Loucy (cell line): ENCODE measurements at regions not wholly inside any gene's neighbourhood (a gene's known extent, or its start where the extent isn't known, plus 50 kb on each side); places are given as distances from the start of the nearest gene placed in this dataset.

ENCODE experiments used
- H2AFZ ChIP-seq: fragments of 200-600 bp; sonication (generic); 2 replicates; pipeline ENCODE4 v1.6.0; 2016; ENCODE audit warnings: antibody characterized with exemption, mild to moderate bottlenecking, low read length, moderate library complexity
- H3F3A ChIP-seq: fragments of 200-600 bp; 2 replicates; pipeline ENCODE4 v1.6.0; 2016; ENCODE audit warnings: antibody characterized with exemption, low read depth, mild to moderate bottlenecking
- H3K27me3 ChIP-seq: fragments of 200-600 bp; sonication (generic); 2 replicates; pipeline ENCODE4 v1.6.1; 2014; ENCODE audit warnings: low read length, mild to moderate bottlenecking; ENCODE audit not compliant: insufficient read depth, poor library complexity, severe bottlenecking
- H3K36me3 ChIP-seq: fragments of 200-600 bp; sonication (generic); 2 replicates; pipeline ENCODE4 v1.6.1; 2016; ENCODE audit warnings: low read length; ENCODE audit not compliant: insufficient read depth
- H3K4me1 ChIP-seq: fragments of 200-600 bp; sonication (generic); 2 replicates; pipeline ENCODE4 v1.5.1; 2014; ENCODE audit warnings: low read length, mild to moderate bottlenecking; ENCODE audit not compliant: insufficient read depth, poor library complexity, severe bottlenecking
- H3K4me2 ChIP-seq: fragments of 200-600 bp; sonication (generic); 2 replicates; pipeline ENCODE4 v1.6.0; 2014; ENCODE audit warnings: antibody characterized with exemption, low read length, low read depth, mild to moderate bottlenecking; ENCODE audit not compliant: poor library complexity, severe bottlenecking
- H3K4me3 ChIP-seq: fragments of 200-600 bp; sonication (generic); 2 replicates; pipeline ENCODE4 v1.5.1; 2014; ENCODE audit warnings: low read length, mild to moderate bottlenecking, mixed read lengths; ENCODE audit not compliant: poor library complexity, severe bottlenecking
- H3K79me2 ChIP-seq: fragments of 200-600 bp; sonication (generic); 2 replicates; pipeline ENCODE4 v1.6.1; 2014; ENCODE audit warnings: low read length; ENCODE audit not compliant: insufficient read depth
- H3K9ac ChIP-seq: fragments of 200-600 bp; sonication (generic); 2 replicates; pipeline ENCODE4 v1.6.0; 2014; ENCODE audit warnings: mild to moderate bottlenecking, low read depth, low read length, moderate library complexity; ENCODE audit not compliant: poor library complexity, severe bottlenecking
- H3K9me2 ChIP-seq: fragments of 200-600 bp; sonication (generic); replicated peaks from 2 replicates; pipeline ENCODE4 v1.6.1; 2016; ENCODE audit warnings: low read depth, low read length, mixed read lengths
- H3K9me3 ChIP-seq: fragments of 200-600 bp; sonication (generic); 2 replicates; pipeline ENCODE4 v1.6.1; 2014; ENCODE audit warnings: mild to moderate bottlenecking, antibody characterized with exemption, low read length, low read depth; ENCODE audit not compliant: insufficient read depth
- H4K20me1 ChIP-seq: fragments of 200-600 bp; sonication (generic); 2 replicates; pipeline ENCODE4 v1.6.0; 2014; ENCODE audit warnings: antibody characterized with exemption, low read length, mild to moderate bottlenecking; ENCODE audit not compliant: insufficient read depth, poor library complexity, severe bottlenecking
- CTCF ChIP-seq: fragments of 200-600 bp; sonication (generic); conservative IDR thresholded peaks from 2 replicates; pipeline ENCODE4 v1.5.1; 2014; ENCODE audit warnings: mild to moderate bottlenecking, antibody characterized with exemption, low read length
- EZH2phosphoT487 ChIP-seq: fragments of 200-600 bp; IDR thresholded peaks from 2 replicates; pipeline ENCODE4 v1.6.1; 2018; ENCODE audit warnings: antibody characterized with exemption, mild to moderate bottlenecking, moderate library complexity, borderline replicate concordance

- Histone ChIP-seq H2AFZ (no peak overlapping the region), H3K9me2 (no peaks in the 10 kb centered on the region), H3K4me1 (no peaks in the 10 kb centered on the region), H3K27me3 (no peaks in the 10 kb centered on the region), H3K79me2 (no peaks in the 10 kb centered on the region), H3K36me3 (no peaks in the 10 kb centered on the region), H3K4me2 (no peak overlapping the region), H3K9me3 (no peaks in the 10 kb centered on the region), H3K4me3 (no peak overlapping the region), H3K9ac (no peak overlapping the region), H4K20me1 (no peaks in the 10 kb centered on the region), H3F3A (no peaks in the 10 kb centered on the region)
- no peak for TF ChIP-seq EZH2phosphoT487
- no peak for TF ChIP-seq CTCF
These were observed 116.0 kb upstream of the PARP11 start for GRCh38 chr12:3989218-3989550.

- Histone ChIP-seq H3K27me3 (no peaks in the 10 kb centered on the region), H3K4me2 (no peak overlapping the region), H2AFZ (no peak overlapping the region), H3F3A (no peaks in the 10 kb centered on the region), H4K20me1 (no peaks in the 10 kb centered on the region), H3K4me1 (no peaks in the 10 kb centered on the region), H3K9me3 (no peaks in the 10 kb centered on the region; the same call in 1 of the 2 replicates), H3K9me2 (no peaks in the 10 kb centered on the region), H3K4me3 (no peak overlapping the region), H3K9ac (no peak overlapping the region), H3K79me2 (no peaks in the 10 kb centered on the region), H3K36me3 (no peaks in the 10 kb centered on the region)
- TF ChIP-seq CTCF (no peak), EZH2phosphoT487 (no peak)
These were observed 115.5 kb upstream of the PARP11 start for GRCh38 chr12:3988519-3989217.

GRCh38 chr12:3987571-3987970 lies 114.4 kb upstream of the PARP11 start:
- Histone ChIP-seq H4K20me1 (no peaks in the 10 kb centered on the region), H3F3A (no peaks in the 10 kb centered on the region), H3K9me2 (no peaks in the 10 kb centered on the region), H3K4me2 (no peak overlapping the region), H3K9ac (no peak overlapping the region), H3K4me3 (no peak overlapping the region), H2AFZ (no peak overlapping the region), H3K4me1 (no peaks in the 10 kb centered on the region), H3K9me3 (no peaks in the 10 kb centered on the region; the same call in 1 of the 2 replicates), H3K36me3 (no peaks in the 10 kb centered on the region), H3K79me2 (no peaks in the 10 kb centered on the region), H3K27me3 (no peaks in the 10 kb centered on the region)
- TF ChIP-seq EZH2phosphoT487 (no peak), CTCF (no peak)
